ENCODE measurements at regions not wholly inside any gene's neighbourhood (a gene's known extent, or its start where the extent isn't known, plus 50 kb on each side); places are given as distances from the start of the nearest gene placed in this dataset.

GRCh38 chr15:68482246-68482645 lies 50.3 kb upstream of the ITGA11 start:
- FAIRE-seq (no peak), DNase-seq (ENCODE audit: insufficient read length, low spot score) (no peak)
- TF ChIP-seq PAX5 (IDR thresholded peaks at IDR 0.05; ENCODE audit: insufficient read depth, low read length, severe bottlenecking) (no peak), TAF1 (IDR thresholded peaks at IDR 0.05; ENCODE audit: low read depth, low read length) (no peak), POLR2A (IDR thresholded peaks at IDR 0.05; ENCODE audit: low read depth, low read length) (no peak), POU2F2 (IDR thresholded peaks at IDR 0.05; ENCODE audit: low read depth, low read length) (no peak), SPI1 (IDR thresholded peaks at IDR 0.05; ENCODE audit: low read depth, low read length) (no peak), POLR2AphosphoS5 (IDR thresholded peaks at IDR 0.05; ENCODE audit: low read depth, low read length) (no peak)

DNA sequence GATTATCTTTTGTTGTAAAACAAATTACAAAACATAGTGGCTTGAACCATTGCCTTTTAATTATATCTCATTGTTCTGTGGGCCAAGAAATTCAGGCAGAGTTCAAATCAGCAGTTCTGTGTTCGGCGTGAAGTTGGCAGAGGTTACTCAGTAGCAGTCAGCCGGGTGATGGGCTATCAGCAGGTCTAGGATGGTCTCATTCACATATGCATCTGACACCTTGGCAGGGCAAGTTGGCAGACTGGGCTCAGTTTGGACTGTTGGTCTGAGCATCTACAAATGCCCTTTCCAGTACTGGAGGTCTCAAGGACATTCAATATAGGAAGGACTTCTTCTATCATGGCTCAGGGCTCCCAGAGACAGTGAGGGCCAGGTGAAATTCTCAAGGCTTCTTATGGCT lies 51.2 kb upstream of the ITGA11 start:
- FAIRE-seq (no peak), DNase-seq (ENCODE audit: insufficient read length, low spot score) (no peak)
- TF ChIP-seq POLR2AphosphoS5 (IDR thresholded peaks at IDR 0.05; ENCODE audit: low read depth, low read length) (no peak), TAF1 (IDR thresholded peaks at IDR 0.05; ENCODE audit: low read depth, low read length) (no peak), POLR2A (IDR thresholded peaks at IDR 0.05; ENCODE audit: low read depth, low read length) (no peak), SPI1 (IDR thresholded peaks at IDR 0.05; ENCODE audit: low read depth, low read length) (no peak), PAX5 (IDR thresholded peaks at IDR 0.05; ENCODE audit: insufficient read depth, low read length, severe bottlenecking) (no peak), POU2F2 (IDR thresholded peaks at IDR 0.05; ENCODE audit: low read depth, low read length) (no peak)

GRCh38 chr15:68484220-68484619 lies 52.3 kb upstream of the ITGA11 start:
- TF ChIP-seq POLR2A (IDR thresholded peaks at IDR 0.05; ENCODE audit: low read depth, low read length): no peak
- TF ChIP-seq PAX5 (IDR thresholded peaks at IDR 0.05; ENCODE audit: insufficient read depth, low read length, severe bottlenecking): no peak
- no peak for TF ChIP-seq POU2F2 (IDR thresholded peaks at IDR 0.05; ENCODE audit: low read depth, low read length)
- no peak for TF ChIP-seq POLR2AphosphoS5 (IDR thresholded peaks at IDR 0.05; ENCODE audit: low read depth, low read length)
- DNase-seq (ENCODE audit: insufficient read length, low spot score): no peak
- FAIRE-seq: no peak

GRCh38 chr15:68484696-68485400 lies 52.9 kb upstream of the ITGA11 start:
- FAIRE-seq: no peak
- TF ChIP-seq POLR2A (IDR thresholded peaks at IDR 0.05; ENCODE audit: low read depth, low read length) (no peak), POU2F2 (IDR thresholded peaks at IDR 0.05; ENCODE audit: low read depth, low read length) (no peak), PAX5 (IDR thresholded peaks at IDR 0.05; ENCODE audit: insufficient read depth, low read length, severe bottlenecking) (no peak), TAF1 (IDR thresholded peaks at IDR 0.05; ENCODE audit: low read depth, low read length) (no peak), SPI1 (IDR thresholded peaks at IDR 0.05; ENCODE audit: low read depth, low read length) (no peak), POLR2AphosphoS5 (IDR thresholded peaks at IDR 0.05; ENCODE audit: low read depth, low read length) (no peak)
- no peak for DNase-seq (ENCODE audit: insufficient read length, low spot score)

- FAIRE-seq: no peak
- no peak for TF ChIP-seq POLR2A (IDR thresholded peaks at IDR 0.05; ENCODE audit: low read depth, low read length)
- no peak for TF ChIP-seq SPI1 (IDR thresholded peaks at IDR 0.05; ENCODE audit: low read depth, low read length)
- no peak for TF ChIP-seq POU2F2 (IDR thresholded peaks at IDR 0.05; ENCODE audit: low read depth, low read length)
- DNase-seq (ENCODE audit: insufficient read length, low spot score): no peak
These were observed 53.9 kb upstream of the ITGA11 start for GRCh38 chr15:68485721-68486360.

- TF ChIP-seq SPI1 (IDR thresholded peaks at IDR 0.05; ENCODE audit: low read depth, low read length) (no peak), POLR2AphosphoS5 (IDR thresholded peaks at IDR 0.05; ENCODE audit: low read depth, low read length) (no peak), POLR2A (IDR thresholded peaks at IDR 0.05; ENCODE audit: low read depth, low read length) (no peak), TAF1 (IDR thresholded peaks at IDR 0.05; ENCODE audit: low read depth, low read length) (no peak), POU2F2 (IDR thresholded peaks at IDR 0.05; ENCODE audit: low read depth, low read length) (no peak), PAX5 (IDR thresholded peaks at IDR 0.05; ENCODE audit: insufficient read depth, low read length, severe bottlenecking) (no peak)
- DNase-seq (ENCODE audit: insufficient read length, low spot score) (no peak), FAIRE-seq (no peak)
These were observed 55.3 kb upstream of the ITGA11 start for GRCh38 chr15:68487087-68487843.

DNA sequence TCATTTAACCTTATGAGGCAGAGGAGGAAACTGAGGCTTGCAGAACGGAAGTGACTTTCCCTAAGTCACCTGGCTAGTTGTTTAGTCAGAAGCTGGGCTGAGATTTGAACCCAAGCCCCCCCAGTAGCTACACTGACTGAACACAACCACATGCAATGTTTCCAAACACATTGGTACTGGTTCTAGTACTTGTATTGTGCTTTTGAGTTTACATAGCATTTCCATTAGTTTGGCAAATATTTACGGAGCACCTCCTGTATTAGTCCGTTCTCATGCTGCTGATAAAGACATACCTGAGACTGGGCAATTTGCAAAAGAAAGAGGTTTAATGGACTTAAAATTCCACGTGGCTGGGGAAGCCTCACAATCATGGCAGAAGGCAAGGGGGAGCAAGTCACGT lies 56.3 kb upstream of the ITGA11 start:
- no peak for DNase-seq (ENCODE audit: insufficient read length, low spot score)
- no peak for FAIRE-seq
- TF ChIP-seq TAF1 (IDR thresholded peaks at IDR 0.05; ENCODE audit: low read depth, low read length) (no peak), POU2F2 (IDR thresholded peaks at IDR 0.05; ENCODE audit: low read depth, low read length) (no peak)

DNA sequence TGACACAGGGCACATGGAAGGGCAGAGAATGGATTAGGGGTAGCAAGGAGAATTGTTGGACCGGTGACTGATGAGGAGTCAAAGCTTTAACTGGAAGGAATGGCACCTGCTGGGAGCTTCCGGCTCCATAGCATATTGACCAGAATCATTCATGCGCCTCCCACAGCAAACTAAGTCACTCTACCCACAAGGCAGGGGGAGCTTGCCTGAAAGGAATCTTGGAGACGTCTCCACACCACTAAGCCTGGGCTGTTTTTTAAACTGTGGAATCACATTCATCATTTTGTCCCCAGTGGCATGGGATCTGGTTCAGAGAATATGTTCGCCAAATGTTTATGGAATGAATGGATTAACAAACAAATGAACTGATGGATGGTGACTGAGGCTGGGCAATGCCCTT lies 57.0 kb upstream of the ITGA11 start:
- FAIRE-seq (no peak), DNase-seq (ENCODE audit: insufficient read length, low spot score) (no peak)
- TF ChIP-seq POLR2A (IDR thresholded peaks at IDR 0.05; ENCODE audit: low read depth, low read length) (no peak), POLR2AphosphoS5 (IDR thresholded peaks at IDR 0.05; ENCODE audit: low read depth, low read length) (no peak), PAX5 (IDR thresholded peaks at IDR 0.05; ENCODE audit: insufficient read depth, low read length, severe bottlenecking) (no peak), TAF1 (IDR thresholded peaks at IDR 0.05; ENCODE audit: low read depth, low read length) (no peak), SPI1 (IDR thresholded peaks at IDR 0.05; ENCODE audit: low read depth, low read length) (no peak), POU2F2 (IDR thresholded peaks at IDR 0.05; ENCODE audit: low read depth, low read length) (no peak)

DNA sequence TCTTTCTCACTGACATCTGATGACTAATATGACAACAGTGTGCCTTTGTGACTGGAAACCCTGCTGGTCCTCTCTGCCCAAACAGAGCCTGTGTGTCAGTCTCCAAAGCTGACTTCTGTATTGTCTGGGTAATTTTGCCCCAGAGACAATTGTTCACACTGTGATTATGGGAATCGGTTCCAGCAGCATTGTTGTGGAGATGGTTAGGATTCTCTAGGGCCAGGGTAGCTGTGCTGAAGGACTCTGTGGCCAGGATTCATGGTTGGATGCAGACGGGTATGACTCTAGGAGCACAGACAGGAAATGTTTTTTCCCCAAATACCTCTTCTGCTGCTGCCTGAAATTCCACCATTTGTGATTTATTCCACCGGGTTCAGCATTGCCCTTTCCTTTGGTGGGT lies 57.5 kb upstream of the ITGA11 start:
- DNase-seq (ENCODE audit: insufficient read length, low spot score) (no peak), FAIRE-seq (no peak)
- TF ChIP-seq POLR2AphosphoS5 (IDR thresholded peaks at IDR 0.05; ENCODE audit: low read depth, low read length): no peak
- no peak for TF ChIP-seq PAX5 (IDR thresholded peaks at IDR 0.05; ENCODE audit: insufficient read depth, low read length, severe bottlenecking)
- TF ChIP-seq POLR2A (IDR thresholded peaks at IDR 0.05; ENCODE audit: low read depth, low read length): no peak
- no peak for TF ChIP-seq POU2F2 (IDR thresholded peaks at IDR 0.05; ENCODE audit: low read depth, low read length)
- TF ChIP-seq TAF1 (IDR thresholded peaks at IDR 0.05; ENCODE audit: low read depth, low read length): no peak
- no peak for TF ChIP-seq SPI1 (IDR thresholded peaks at IDR 0.05; ENCODE audit: low read depth, low read length)
